ENCODE measurements at regions not wholly inside any gene's neighbourhood (a gene's known extent, or its start where the extent isn't known, plus 50 kb on each side); places are given as distances from the start of the nearest gene placed in this dataset.

GRCh38 chr16:11420895-11421294 lies 75.6 kb downstream of the RMI2 start:
- no peak overlapping the region for H3K27ac ChIP-seq (ENCODE audit: low read length)
- H3K9me3 ChIP-seq (ENCODE audit: insufficient read depth, low read length), result no peaks in the 10 kb centered on the region
- peaks cover 10% of the 10 kb centered on the region for H3K4me1 ChIP-seq (ENCODE audit: low read length)
- H3K36me3 ChIP-seq (replicated peaks; ENCODE audit: low read depth, low read length), result no peaks in the 10 kb centered on the region
- H3K4me2 ChIP-seq (ENCODE audit: low read length), result no peak overlapping the region
- H3K4me3 ChIP-seq (ENCODE audit: low read length), result no peak overlapping the region
- H4K20me1 ChIP-seq (ENCODE audit: insufficient read depth, low read length), result no peaks in the 10 kb centered on the region
- H2AFZ ChIP-seq (ENCODE audit: low read depth, low read length), result no peak overlapping the region
- H3K9ac ChIP-seq (ENCODE audit: low read length), result no peak overlapping the region
- H3K27me3 ChIP-seq (ENCODE audit: low read depth, low read length), result no peaks in the 10 kb centered on the region
- H3K79me2 ChIP-seq (ENCODE audit: low read length), result no peaks in the 10 kb centered on the region
- TF ChIP-seq EZH2phosphoT487 (IDR thresholded peaks at IDR 0.05; ENCODE audit: low read depth) (no peak), CTCF (IDR thresholded peaks at IDR 0.05; ENCODE audit: low read depth, low read length) (no peak)

- H3K9me3 ChIP-seq (ENCODE audit: insufficient read depth, low read length), result no peaks in the 10 kb centered on the region
These were observed 77.4 kb downstream of the RMI2 start for GRCh38 chr16:11422381-11423314.

GRCh38 chr16:11423315-11424117 lies 78.3 kb downstream of the RMI2 start:
- no peaks in the 10 kb centered on the region for H3K36me3 ChIP-seq (replicated peaks; ENCODE audit: low read depth, low read length)
- no peak for TF ChIP-seq EZH2phosphoT487 (IDR thresholded peaks at IDR 0.05; ENCODE audit: low read depth)
- no peak for TF ChIP-seq CTCF (IDR thresholded peaks at IDR 0.05; ENCODE audit: low read depth, low read length)
- H4K20me1 ChIP-seq (ENCODE audit: insufficient read depth, low read length), result no peaks in the 10 kb centered on the region
- H3K4me3 ChIP-seq (ENCODE audit: low read length), result no peak overlapping the region
- H3K4me1 ChIP-seq (ENCODE audit: low read length), result peaks cover 10% of the 10 kb centered on the region
- no peaks in the 10 kb centered on the region for H3K79me2 ChIP-seq (ENCODE audit: low read length)
- no peaks in the 10 kb centered on the region for H3K9me3 ChIP-seq (ENCODE audit: insufficient read depth, low read length)
- H3K4me2 ChIP-seq (ENCODE audit: low read length), result peak overlapping the region; percentile 40
- H3K9ac ChIP-seq (ENCODE audit: low read length), result no peak overlapping the region
- no peak overlapping the region for H3K27ac ChIP-seq (ENCODE audit: low read length)
- H3K27me3 ChIP-seq (ENCODE audit: low read depth, low read length), result no peaks in the 10 kb centered on the region
- no peak overlapping the region for H2AFZ ChIP-seq (ENCODE audit: low read depth, low read length)

More at GRCh38 chr16:11422381-11423314, 77.4 kb downstream of the RMI2 start:
- no peak overlapping the region for H3K9ac ChIP-seq (ENCODE audit: low read length)
- no peak overlapping the region for H2AFZ ChIP-seq (ENCODE audit: low read depth, low read length)
- peak overlapping the region; percentile 40; the same call in 1 of the 2 replicates for H3K4me2 ChIP-seq (ENCODE audit: low read length)
- TF ChIP-seq CTCF (IDR thresholded peaks at IDR 0.05; ENCODE audit: low read depth, low read length) (no peak), EZH2phosphoT487 (IDR thresholded peaks at IDR 0.05; ENCODE audit: low read depth) (no peak)
- peaks cover 10% of the 10 kb centered on the region for H3K4me1 ChIP-seq (ENCODE audit: low read length)
- H3K27ac ChIP-seq (ENCODE audit: low read length), result no peak overlapping the region
- H4K20me1 ChIP-seq (ENCODE audit: insufficient read depth, low read length), result no peaks in the 10 kb centered on the region
- H3K79me2 ChIP-seq (ENCODE audit: low read length), result no peaks in the 10 kb centered on the region
- H3K36me3 ChIP-seq (replicated peaks; ENCODE audit: low read depth, low read length), result no peaks in the 10 kb centered on the region
- H3K27me3 ChIP-seq (ENCODE audit: low read depth, low read length), result no peaks in the 10 kb centered on the region
- H3K4me3 ChIP-seq (ENCODE audit: low read length), result no peak overlapping the region

GRCh38 chr16:11424118-11424460 lies 78.8 kb downstream of the RMI2 start:
- Histone ChIP-seq H3K27ac (ENCODE audit: low read length) (no peak overlapping the region), H4K20me1 (ENCODE audit: insufficient read depth, low read length) (no peaks in the 10 kb centered on the region), H3K79me2 (ENCODE audit: low read length) (no peaks in the 10 kb centered on the region), H3K4me3 (ENCODE audit: low read length) (no peak overlapping the region), H3K36me3 (replicated peaks; ENCODE audit: low read depth, low read length) (no peaks in the 10 kb centered on the region), H3K9me3 (ENCODE audit: insufficient read depth, low read length) (no peaks in the 10 kb centered on the region), H3K4me1 (ENCODE audit: low read length) (peaks cover 10% of the 10 kb centered on the region), H3K9ac (ENCODE audit: low read length) (no peak overlapping the region), H3K27me3 (ENCODE audit: low read depth, low read length) (0 out of 2 replicates have a peak, but pooled peaks cover 4% of the 10 kb centered on the region), H2AFZ (ENCODE audit: low read depth, low read length) (no peak overlapping the region), H3K4me2 (ENCODE audit: low read length) (no peak overlapping the region)
- TF ChIP-seq CTCF (IDR thresholded peaks at IDR 0.05; ENCODE audit: low read depth, low read length), result no peak
- no peak for TF ChIP-seq EZH2phosphoT487 (IDR thresholded peaks at IDR 0.05; ENCODE audit: low read depth)
